ENCODE measurements at regions not wholly inside any gene's neighbourhood (a gene's known extent, or its start where the extent isn't known, plus 50 kb on each side); places are given as distances from the start of the nearest gene placed in this dataset.

DNA sequence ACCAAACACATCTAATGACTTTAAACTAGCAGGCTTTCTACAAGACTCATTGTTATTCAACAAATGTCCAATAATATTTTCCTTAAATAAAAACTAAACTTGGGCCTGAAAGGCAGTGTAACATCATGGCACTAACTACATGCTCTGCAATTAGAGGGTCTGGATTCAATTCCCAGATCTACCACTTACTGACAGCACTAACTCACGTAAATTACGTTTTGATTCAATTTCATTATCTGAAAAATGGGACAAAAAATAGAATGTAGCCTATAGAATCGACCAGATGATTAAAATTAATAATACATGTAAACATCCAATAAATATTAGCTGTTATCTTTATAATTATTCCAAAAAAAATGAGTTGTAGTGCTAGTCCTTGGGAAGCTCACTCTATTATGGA lies 98.0 kb upstream of the DDX18 start:
- H3K4me3 ChIP-seq (replicated peaks in 1 of 2; ENCODE audit: low read depth in 2 of 2, low read length in 2 of 2), result no peak overlapping the region
- DNase-seq (ENCODE audit: low read depth in 2 of 2), result no peak
- TF ChIP-seq, protein P1, sequence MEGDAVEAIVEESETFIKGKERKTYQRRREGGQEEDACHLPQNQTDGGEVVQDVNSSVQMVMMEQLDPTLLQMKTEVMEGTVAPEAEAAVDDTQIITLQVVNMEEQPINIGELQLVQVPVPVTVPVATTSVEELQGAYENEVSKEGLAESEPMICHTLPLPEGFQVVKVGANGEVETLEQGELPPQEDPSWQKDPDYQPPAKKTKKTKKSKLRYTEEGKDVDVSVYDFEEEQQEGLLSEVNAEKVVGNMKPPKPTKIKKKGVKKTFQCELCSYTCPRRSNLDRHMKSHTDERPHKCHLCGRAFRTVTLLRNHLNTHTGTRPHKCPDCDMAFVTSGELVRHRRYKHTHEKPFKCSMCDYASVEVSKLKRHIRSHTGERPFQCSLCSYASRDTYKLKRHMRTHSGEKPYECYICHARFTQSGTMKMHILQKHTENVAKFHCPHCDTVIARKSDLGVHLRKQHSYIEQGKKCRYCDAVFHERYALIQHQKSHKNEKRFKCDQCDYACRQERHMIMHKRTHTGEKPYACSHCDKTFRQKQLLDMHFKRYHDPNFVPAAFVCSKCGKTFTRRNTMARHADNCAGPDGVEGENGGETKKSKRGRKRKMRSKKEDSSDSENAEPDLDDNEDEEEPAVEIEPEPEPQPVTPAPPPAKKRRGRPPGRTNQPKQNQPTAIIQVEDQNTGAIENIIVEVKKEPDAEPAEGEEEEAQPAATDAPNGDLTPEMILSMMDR (IDR thresholded peaks at IDR 0.05; ENCODE audit: low read depth, low read length), result no peak

DNA sequence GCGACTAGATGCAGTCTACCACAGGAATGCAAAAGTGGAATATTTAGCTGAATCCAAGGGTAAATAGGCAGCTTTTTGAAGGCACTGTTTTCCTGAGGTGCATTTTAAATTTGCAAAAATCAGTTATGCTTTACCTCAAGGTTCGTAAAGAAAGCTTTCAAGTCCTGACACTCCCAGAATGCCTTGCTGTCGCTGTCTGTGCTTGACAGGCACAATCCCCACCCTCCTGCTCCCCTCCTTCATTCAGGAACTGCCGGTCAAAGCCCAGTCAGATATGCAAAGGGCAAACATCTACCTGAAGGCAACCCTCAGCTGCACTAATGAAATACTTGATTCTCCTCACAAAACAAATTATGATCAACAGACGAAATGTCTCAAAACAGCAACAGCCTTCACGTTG lies 97.4 kb upstream of the DDX18 start:
- no peak overlapping the region for H3K4me3 ChIP-seq (replicated peaks in 1 of 2; ENCODE audit: low read depth in 2 of 2, low read length in 2 of 2)
- TF ChIP-seq, protein P1 (IDR thresholded peaks at IDR 0.05; ENCODE audit: low read depth, low read length), result no peak
- DNase-seq (ENCODE audit: low read depth in 2 of 2), result no peak

DNA sequence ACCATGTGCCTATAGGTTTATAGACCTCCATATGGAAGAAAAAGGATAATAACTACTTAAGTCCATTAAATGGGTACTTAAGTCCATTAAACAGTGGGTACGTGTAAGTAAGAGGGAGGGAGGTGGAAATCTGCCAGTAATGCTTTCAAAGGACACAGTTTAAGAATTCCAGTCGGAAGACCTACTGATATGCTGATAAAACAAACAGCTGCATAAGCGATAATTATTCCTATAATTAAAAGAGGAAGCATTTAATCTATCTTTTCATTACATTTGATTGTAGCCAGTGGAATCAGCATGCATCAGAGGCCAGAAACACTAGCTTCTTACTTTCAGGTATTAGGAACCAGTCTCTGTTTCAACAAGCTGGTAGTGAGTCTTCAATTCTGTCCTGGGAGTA lies 96.4 kb upstream of the DDX18 start:
- TF ChIP-seq, protein P1 (IDR thresholded peaks at IDR 0.05; ENCODE audit: low read depth, low read length), result no peak
- H3K4me3 ChIP-seq (replicated peaks in 1 of 2; ENCODE audit: low read depth in 2 of 2, low read length in 2 of 2), result no peak overlapping the region
- no peak for DNase-seq (ENCODE audit: low read depth in 2 of 2)

DNA sequence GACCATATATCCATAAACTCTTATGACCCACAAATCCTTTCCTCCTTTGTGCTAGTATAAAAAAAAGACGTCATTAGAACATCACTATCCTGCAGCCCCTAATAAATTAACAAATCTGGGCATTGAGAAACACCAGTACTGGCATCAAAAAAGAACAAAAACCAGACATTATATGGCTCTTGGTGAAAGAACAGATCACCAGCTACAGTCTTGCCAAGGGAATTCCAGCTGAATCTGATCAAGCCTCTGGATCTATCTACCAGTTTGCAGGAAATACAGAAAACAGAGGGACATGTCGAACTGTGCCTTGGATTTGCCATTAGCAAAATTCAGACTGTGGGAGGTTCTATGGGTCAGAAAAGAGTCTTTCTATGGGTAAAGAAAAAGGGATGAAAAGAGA lies 93.7 kb upstream of the DDX18 start:
- TF ChIP-seq, protein P1 (IDR thresholded peaks at IDR 0.05; ENCODE audit: low read depth, low read length), result no peak
- H3K4me3 ChIP-seq (replicated peaks in 1 of 2; ENCODE audit: low read depth in 2 of 2, low read length in 2 of 2), result no peak overlapping the region
- no peak for DNase-seq (ENCODE audit: low read depth in 2 of 2)

DNA sequence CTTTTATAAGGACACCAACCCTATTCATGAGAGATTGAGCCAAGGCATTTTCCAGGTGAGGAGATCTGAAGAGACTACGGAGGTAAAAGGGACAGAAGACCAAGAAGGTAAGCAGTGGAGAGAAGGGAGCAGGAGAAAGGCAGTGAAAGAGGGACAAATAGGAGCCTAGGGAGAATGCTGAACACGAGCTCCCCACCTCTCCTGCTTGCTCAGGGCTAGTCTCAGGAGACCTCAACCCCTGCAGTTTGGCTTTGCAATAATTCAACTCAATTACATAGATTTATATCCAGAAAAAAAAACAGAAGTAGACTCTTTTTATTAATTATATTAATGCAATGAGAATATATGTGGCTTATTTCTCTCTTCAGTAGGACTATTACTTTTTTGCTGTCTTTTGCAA lies 91.0 kb upstream of the DDX18 start:
- no peak overlapping the region for H3K4me3 ChIP-seq (replicated peaks in 1 of 2; ENCODE audit: low read depth in 2 of 2, low read length in 2 of 2)
- DNase-seq (ENCODE audit: low read depth in 2 of 2), result no peak
- TF ChIP-seq, protein P1 (IDR thresholded peaks at IDR 0.05; ENCODE audit: low read depth, low read length), result no peak

DNA sequence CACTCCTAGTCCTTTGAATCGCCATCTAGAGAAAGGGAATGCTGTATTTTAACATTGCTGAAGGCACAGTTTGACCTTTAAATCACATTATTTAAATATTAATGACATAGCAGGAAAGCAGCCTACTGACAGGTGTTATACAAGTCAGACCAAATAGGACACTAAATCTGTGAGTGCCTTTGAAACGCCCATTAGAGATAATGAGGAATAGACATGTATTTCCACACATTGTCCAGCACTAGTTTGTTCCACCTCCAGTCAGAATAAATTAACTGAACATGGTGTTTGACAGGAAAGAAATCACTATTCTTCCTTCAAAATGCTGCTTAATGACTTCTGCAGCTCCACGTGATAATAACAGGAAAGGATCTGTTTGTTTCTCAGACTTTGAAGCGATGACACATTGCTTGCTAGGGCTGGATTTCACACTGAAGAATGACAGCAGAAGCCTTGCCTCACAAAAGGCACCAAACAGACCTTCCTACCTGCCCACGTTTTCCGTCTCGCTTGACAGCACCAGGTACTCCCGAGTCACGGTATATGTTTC lies 90.5 kb upstream of the DDX18 start:
- no peak for DNase-seq (ENCODE audit: low read depth in 2 of 2)
- H3K4me3 ChIP-seq (replicated peaks in 1 of 2; ENCODE audit: low read depth in 2 of 2, low read length in 2 of 2), result no peak overlapping the region
- TF ChIP-seq, protein P1 (IDR thresholded peaks at IDR 0.05; ENCODE audit: low read depth, low read length), result no peak

DNA sequence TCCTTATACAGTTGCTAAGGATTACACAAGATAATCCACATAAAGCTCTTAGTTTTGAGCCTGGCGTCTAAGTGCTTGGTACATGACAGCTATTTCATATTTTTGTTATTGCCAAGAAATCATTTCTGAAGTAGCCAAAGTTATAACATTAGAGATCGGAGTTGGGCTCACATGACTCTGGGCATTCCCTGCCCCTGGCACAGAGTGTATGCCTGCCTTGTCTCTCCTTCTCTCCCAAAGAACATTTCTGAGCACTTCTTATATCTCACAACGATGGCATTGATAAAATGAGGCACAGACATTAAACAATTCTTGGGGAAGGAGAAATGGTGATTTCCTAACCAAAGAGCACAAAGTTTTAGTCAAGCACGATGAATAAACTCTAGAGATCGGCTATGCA lies 87.7 kb upstream of the DDX18 start:
- DNase-seq (ENCODE audit: low read depth in 2 of 2), result no peak
- no peak overlapping the region for H3K4me3 ChIP-seq (replicated peaks in 1 of 2; ENCODE audit: low read depth in 2 of 2, low read length in 2 of 2)
- TF ChIP-seq, protein P1 (IDR thresholded peaks at IDR 0.05; ENCODE audit: low read depth, low read length), result no peak

Data from cardiac fibroblast (primary cell).